SK-N-DZ (cell line): ENCODE measurements at regions not wholly inside any gene's neighbourhood (a gene's known extent, or its start where the extent isn't known, plus 50 kb on each side); places are given as distances from the start of the nearest gene placed in this dataset.
A peak's percentile ranks its signal among the peaks of the same experiment; 100 is the strongest.

Experiments used
- DNase-seq: peaks from one replicate; pipeline ENCODE4 v3.0.0-alpha.2; 2015; ENCODE audit warnings: low spot score

- no peak for DNase-seq
Measured at GRCh38 chr12:76259106-76259505, 89.1 kb downstream of the BBS10 start.

- no peak for DNase-seq
Measured at GRCh38 chr12:76256904-76257303, 91.3 kb downstream of the BBS10 start.

- DNase-seq: no peak
Measured at GRCh38 chr12:76256321-76256720, 91.9 kb downstream of the BBS10 start.

GRCh38 chr12:76255692-76256091 lies 92.5 kb downstream of the BBS10 start:
- DNase-seq: no peak

- DNase-seq: no peak
Measured at GRCh38 chr12:76255281-76255680, 92.9 kb downstream of the BBS10 start.

GRCh38 chr12:76252031-76252430 lies 96.2 kb downstream of the BBS10 start:
- no peak for DNase-seq

- no peak for DNase-seq
Measured at GRCh38 chr12:76250256-76250655, 98.0 kb downstream of the BBS10 start.

GRCh38 chr12:76249501-76249900 lies 98.7 kb downstream of the BBS10 start:
- peak; percentile 28 for DNase-seq

- DNase-seq: no peak
Measured at GRCh38 chr12:76247992-76248391, 100.2 kb downstream of the BBS10 start.

- DNase-seq: no peak
Measured at GRCh38 chr12:76247026-76247646, 101.1 kb downstream of the BBS10 start.

- DNase-seq: no peak
Measured at GRCh38 chr12:76246611-76247010, 101.6 kb downstream of the BBS10 start.

GRCh38 chr12:76244300-76244699 lies 103.9 kb downstream of the BBS10 start:
- no peak for DNase-seq

GRCh38 chr12:76242813-76243550 lies 105.2 kb downstream of the BBS10 start:
- no peak for DNase-seq

- DNase-seq: no peak
Measured at GRCh38 chr12:76241371-76241770, 106.8 kb downstream of the BBS10 start.

- no peak for DNase-seq
Measured at GRCh38 chr12:76240281-76240680, 107.9 kb downstream of the BBS10 start.

GRCh38 chr12:76238688-76239087 lies 109.5 kb downstream of the BBS10 start:
- no peak for DNase-seq

GRCh38 chr12:76237086-76237701 lies 111.0 kb downstream of the BBS10 start:
- DNase-seq: no peak

GRCh38 chr12:76236640-76237039 lies 111.6 kb downstream of the BBS10 start:
- no peak for DNase-seq

GRCh38 chr12:76234741-76235140 lies 113.5 kb downstream of the BBS10 start:
- no peak for DNase-seq

GRCh38 chr12:76232013-76232412 lies 116.2 kb downstream of the BBS10 start:
- no peak for DNase-seq

GRCh38 chr12:76226956-76227355 lies 121.3 kb downstream of the BBS10 start:
- DNase-seq: no peak

- no peak for DNase-seq
Measured at GRCh38 chr12:76226397-76226796, 121.8 kb downstream of the BBS10 start.

- no peak for DNase-seq
Measured at GRCh38 chr12:76223869-76224268, 124.3 kb downstream of the BBS10 start.
